ENCODE measurements at regions not wholly inside any gene's neighbourhood (a gene's known extent, or its start where the extent isn't known, plus 50 kb on each side); places are given as distances from the start of the nearest gene placed in this dataset.
A peak's percentile ranks its signal among the peaks of the same experiment; 100 is the strongest.
"Not testable (repeated sequence)": the region's sequence is repeated elsewhere in the genome, so short reads cannot be mapped to it uniquely, and the experiment has no call there.

GRCh38 chr2:156933645-156934225, 323.8 kb upstream of the GALNT5 start:
- DNase-seq (ENCODE audit: low spot score): no peak

GRCh38 chr2:156935616-156936015, 321.9 kb upstream of the GALNT5 start:
- no peak for DNase-seq (ENCODE audit: low spot score)

DNA sequence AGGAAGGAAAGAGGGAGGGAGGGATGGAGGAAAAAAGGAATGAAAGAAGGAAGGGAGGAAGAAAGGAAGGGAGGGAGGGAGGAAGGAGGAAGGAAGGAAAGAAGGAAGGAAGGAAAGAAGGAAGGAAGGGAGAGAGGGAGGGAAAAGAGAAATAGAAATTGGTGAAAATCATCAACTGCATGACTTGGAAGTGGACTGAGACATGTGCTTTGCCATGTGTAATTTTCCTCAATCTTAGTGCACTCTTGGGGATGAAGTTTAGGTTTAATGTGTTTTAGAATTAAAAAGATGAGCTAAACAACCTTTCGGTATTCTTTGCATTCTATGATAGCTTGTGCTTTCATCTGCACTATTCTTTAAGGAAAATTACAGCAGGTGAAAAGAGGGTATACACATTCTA, 320.1 kb upstream of the GALNT5 start:
- no peak for DNase-seq (ENCODE audit: low spot score)

DNA sequence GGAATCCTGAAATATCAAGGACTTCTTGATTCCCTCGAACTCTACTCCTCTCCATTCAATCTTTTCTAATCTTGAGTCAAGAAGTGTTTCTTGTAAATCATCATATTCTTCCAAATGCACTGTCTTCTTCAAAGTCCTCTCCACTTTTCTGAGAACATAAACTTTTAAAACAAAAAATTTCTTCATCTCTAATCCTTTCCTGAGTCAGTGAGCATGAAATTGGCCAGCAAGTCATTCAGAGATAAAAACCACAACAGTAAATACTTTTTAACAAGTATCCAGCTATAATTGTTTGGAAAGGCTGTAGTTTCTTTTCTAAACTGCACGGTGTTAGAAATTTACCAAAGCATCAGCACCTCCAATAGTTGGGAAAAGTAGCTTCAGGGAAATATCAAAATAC, 312.6 kb upstream of the GALNT5 start:
- no peak for DNase-seq (ENCODE audit: low spot score)

DNA sequence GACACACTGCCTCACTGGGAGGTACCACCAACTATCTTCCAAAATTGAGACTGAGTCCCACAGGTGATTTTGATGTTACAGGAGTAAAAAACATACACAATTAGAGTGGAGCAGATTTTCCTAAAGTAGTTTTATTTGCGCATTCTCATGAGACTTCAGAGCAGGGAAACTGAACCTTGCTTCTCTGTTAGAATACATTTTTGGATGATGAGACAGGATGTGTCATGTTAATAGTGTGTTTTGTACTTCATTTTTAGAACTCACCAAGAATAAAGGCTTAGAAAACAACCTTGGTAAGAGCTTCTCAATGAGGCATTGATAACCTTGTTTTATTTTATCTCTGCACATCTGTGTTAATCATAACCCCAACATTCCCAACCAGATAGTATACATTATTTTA, 310.2 kb upstream of the GALNT5 start:
- DNase-seq (ENCODE audit: low spot score): no peak

- no peak for DNase-seq (ENCODE audit: low spot score)
Measured at GRCh38 chr2:156955701-156956100, 301.8 kb upstream of the GALNT5 start.

- no peak for DNase-seq (ENCODE audit: low spot score)
Measured at GRCh38 chr2:156956161-156956560, 301.3 kb upstream of the GALNT5 start.

DNA sequence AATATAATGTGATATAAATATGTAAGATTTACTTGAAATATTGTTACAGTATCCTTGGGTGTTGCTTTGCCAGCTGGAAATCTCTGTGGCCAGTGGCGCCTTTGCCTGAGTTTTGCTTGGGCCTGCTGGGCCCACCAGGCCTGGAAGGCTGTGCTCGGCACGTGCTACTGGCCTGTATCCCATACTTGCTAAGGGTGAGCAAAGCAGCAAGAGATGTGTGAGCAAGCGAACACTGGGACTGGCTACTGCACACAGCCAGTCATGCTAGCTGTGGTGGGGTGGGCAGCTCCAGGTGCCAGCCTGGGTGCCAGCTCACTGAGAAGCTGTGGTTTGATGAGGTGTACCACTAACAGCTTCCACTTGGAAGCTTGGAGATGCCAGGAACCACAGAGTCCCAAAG, 299.1 kb upstream of the GALNT5 start:
- no peak for DNase-seq (ENCODE audit: low spot score)

DNA sequence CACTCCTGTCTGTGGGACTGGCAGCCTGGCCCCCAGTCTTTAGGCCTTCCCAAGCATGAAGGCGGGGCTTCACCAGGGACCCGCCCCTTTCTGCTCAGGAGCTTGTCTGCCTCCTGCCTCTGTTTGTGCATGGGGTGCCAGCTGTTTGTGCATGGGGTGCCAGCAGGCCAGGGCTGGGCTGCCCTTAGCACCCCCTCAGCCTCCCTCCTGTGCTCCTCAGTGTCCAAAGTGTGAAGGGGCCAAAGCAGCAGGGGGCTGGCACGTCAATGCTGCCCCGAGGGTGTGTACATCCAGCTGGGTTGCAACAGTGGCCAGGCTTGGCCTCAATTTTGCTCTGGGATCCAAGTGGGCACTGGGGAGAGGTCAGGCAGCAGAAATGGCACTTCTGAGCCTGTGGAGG, 298.0 kb upstream of the GALNT5 start:
- DNase-seq (ENCODE audit: low spot score): no peak

GRCh38 chr2:156982615-156983014, 274.9 kb upstream of the GALNT5 start:
- DNase-seq (ENCODE audit: low spot score): no peak

DNA sequence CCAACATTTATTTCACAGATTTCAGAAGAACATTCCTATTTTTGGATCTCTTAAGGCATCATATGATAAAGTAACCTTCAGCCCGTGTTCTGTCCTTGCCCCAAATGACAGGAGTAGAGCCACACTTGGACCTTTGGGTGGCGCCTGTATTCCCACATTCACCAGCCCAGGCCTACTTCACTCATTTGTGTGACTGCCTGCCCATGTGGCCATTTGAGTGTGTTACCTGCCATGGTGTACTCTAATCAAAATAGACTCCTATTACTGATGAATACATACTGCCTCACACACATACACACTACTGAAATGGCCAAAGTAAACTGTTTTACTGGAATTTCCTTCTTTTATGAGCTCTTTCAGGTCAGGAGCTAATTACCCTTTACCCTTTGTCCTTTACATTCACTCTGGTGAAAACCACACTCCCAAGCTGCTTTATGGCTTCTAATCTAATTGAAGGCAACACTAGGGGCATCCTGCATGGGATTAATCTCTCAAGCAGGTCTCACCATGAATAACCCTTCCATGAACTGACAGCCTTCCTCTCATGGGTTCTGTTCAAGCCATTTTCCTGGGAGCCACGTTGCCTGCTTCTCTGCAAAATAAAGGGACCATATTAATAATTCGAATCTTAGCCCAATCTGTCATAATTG, 271.0 kb upstream of the GALNT5 start:
- no peak for DNase-seq (ENCODE audit: low spot score)

- no peak for DNase-seq (ENCODE audit: low spot score)
Measured at GRCh38 chr2:156999661-157000060, 257.8 kb upstream of the GALNT5 start.

GRCh38 chr2:157004789-157005188, 252.7 kb upstream of the GALNT5 start:
- no peak for DNase-seq (ENCODE audit: low spot score)

DNA sequence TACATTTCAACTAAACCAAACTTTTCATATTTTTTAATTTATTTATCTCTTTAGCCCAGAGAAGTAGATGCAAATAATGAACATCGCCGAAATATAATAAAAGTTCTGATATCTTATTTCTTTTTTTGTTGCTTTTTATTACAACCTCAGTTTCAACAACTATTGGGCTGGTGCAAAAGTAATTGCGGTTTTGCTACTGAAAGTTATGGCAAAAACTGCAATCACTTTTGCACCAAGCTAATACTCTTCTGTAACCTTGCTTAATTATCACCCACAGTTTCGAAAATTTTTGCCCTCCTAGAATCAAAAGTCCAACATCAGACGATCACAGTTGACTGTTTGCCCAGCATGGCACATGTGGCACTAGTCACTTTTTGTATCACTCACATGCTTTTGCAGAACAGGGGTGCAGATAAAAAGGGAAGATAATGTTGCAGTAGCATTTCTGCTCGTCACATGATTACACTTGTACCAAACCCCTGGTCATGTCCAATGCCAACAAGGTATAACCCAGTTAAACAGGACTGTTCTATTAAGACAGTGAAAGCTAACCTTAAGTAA, 242.4 kb upstream of the GALNT5 start:
- no peak for DNase-seq (ENCODE audit: low spot score)

DNA sequence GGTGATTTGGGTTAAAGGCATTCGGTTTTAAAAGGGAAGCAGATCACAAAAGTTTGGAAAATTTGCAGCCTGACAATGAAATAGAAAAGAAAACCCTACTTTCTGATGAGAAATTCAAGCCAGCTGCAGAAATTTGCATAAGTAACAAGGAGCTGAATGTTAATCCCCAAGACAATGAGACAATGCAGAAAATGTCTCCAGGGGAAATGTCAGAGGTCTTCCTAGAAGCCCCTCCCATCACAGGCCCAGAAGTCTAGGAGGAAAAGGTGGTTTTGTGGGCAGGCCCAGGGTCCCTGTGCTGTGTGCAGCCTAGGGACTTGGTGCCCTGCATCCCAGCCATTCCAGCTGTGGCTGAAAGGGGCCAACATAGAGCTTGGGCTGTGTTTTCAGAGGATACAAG, 234.2 kb upstream of the GALNT5 start:
- DNase-seq (ENCODE audit: low spot score): not testable (repeated sequence)

GRCh38 chr2:157024129-157024528, 233.4 kb upstream of the GALNT5 start:
- DNase-seq (ENCODE audit: low spot score): no peak

GRCh38 chr2:157032017-157032416, 225.5 kb upstream of the GALNT5 start:
- peak; percentile 10 for DNase-seq (ENCODE audit: low spot score)

GRCh38 chr2:157036726-157037125, 220.8 kb upstream of the GALNT5 start:
- no peak for DNase-seq (ENCODE audit: low spot score)

DNA sequence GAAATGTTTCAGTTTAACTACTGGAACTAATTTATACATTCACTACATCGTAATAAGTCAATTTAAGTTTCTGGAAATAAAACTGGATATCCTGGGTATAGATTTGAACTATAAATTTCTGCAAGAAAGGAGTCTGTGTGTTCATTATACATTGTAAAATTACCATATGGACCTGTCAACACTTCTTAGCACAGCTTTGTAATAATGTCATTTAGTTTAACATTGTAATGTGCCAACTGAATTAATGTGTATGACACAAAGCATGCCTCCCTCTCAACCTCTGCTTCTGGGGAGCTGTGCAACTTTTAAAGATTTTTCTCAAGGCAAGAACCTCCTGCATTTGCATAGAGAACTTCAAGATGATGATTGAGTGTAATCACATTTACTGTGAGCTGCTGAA, 213.7 kb upstream of the GALNT5 start:
- DNase-seq (ENCODE audit: low spot score): no peak

GRCh38 chr2:157046396-157046795, 211.1 kb upstream of the GALNT5 start:
- DNase-seq (ENCODE audit: low spot score): no peak

GRCh38 chr2:157052685-157053224, 204.8 kb upstream of the GALNT5 start:
- DNase-seq (ENCODE audit: low spot score): no peak

GRCh38 chr2:157053876-157054275, 203.6 kb upstream of the GALNT5 start:
- no peak for DNase-seq (ENCODE audit: low spot score)

DNA sequence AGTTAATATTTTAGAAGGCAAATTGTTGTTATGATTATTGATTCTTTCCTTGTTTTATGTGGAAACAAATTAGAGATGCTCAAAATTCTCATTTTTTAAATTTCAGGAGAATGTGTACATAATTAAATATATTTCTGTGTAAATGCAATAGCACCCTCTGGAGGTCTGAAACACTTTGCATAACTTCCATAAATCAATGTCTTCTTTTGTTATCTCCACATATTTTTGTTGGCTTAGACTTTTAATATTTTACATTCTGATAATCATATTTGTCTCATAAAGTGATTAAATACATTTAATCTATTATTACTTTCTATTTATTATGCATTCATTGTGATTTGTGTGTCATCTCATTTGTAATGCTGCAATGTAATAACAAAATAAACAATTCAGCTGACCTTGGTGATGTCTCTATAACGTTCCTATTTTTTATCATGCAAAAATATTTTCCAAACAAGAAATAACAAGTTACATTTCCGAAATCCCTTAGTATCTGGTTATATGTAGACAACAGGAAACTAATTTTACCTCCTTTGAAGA, 201.8 kb upstream of the GALNT5 start:
- no peak for DNase-seq (ENCODE audit: low spot score)
